PC-9 (cell line): ENCODE measurements at regions not wholly inside any gene's neighbourhood (a gene's known extent, or its start where the extent isn't known, plus 50 kb on each side); places are given as distances from the start of the nearest gene placed in this dataset.
"Not testable (repeated sequence)": the region's sequence is repeated elsewhere in the genome, so short reads cannot be mapped to it uniquely, and the experiment has no call there.

Experiments
- BruUV-seq: library from RNA; stranded (reverse); fragments of 400-500 nt; replicated peaks from 2 replicates; lab custom pipeline; 2021; lab: Mats Ljungman, UMichigan
- CTCF ChIA-PET: fragments of 300-600 bp; sonication (Branson Sonifier 250); formaldehyde crosslinking; loops from one replicate; lab custom pipeline; 2022; ENCODE audit warnings: antibody characterized with exemption; lab: Charles Lee
- POLR2A ChIA-PET: fragments of 300-600 bp; sonication (Branson Sonifier 250); formaldehyde crosslinking; loops from one replicate; lab custom pipeline; 2022; ENCODE audit warnings: antibody characterized with exemption; ENCODE audit not compliant: unreplicated experiment; lab: Charles Lee
- DNase-seq, 2 experiments: peaks; one replicate each; pipeline versions ENCODE4 v3.0.0 to v3.0.0-alpha.2; 2015 to 2022; ENCODE audit warnings: mixed read lengths in 1 of 2
- H2AFZ ChIP-seq: fragments of 200-600 bp; sonication (generic); 2 replicates; pipeline ENCODE4 v1.8.1; 2017; ENCODE audit warnings: antibody characterized with exemption
- H3F3A ChIP-seq: fragments of 200-600 bp; sonication (generic); 2 replicates; pipeline ENCODE4 v1.8.1; 2017; ENCODE audit warnings: antibody characterized with exemption, mild to moderate bottlenecking, low read depth; ENCODE audit not compliant: insufficient read depth
- H3K27ac ChIP-seq: fragments of 200-600 bp; sonication (generic); 2 replicates; pipeline ENCODE4 v1.6.1; 2016; ENCODE audit warnings: mixed run types
- H3K27me3 ChIP-seq: fragments of 200-600 bp; sonication (generic); 2 replicates; pipeline ENCODE4 v1.6.1; 2016; ENCODE audit warnings: low read depth, mixed run types; ENCODE audit not compliant: insufficient read depth
- H3K36me3 ChIP-seq: fragments of 200-600 bp; sonication (generic); 2 replicates; pipeline ENCODE4 v1.6.1; 2016; ENCODE audit warnings: low read depth, mixed run types
- H3K4me1 ChIP-seq: fragments of 200-600 bp; sonication (generic); replicated peaks from 2 replicates; pipeline ENCODE4 v1.6.1; 2016; ENCODE audit warnings: mixed run types; ENCODE audit not compliant: insufficient read depth
- H3K4me2 ChIP-seq: fragments of 200-600 bp; sonication (generic); 2 replicates; pipeline ENCODE4 v1.6.1; 2017; ENCODE audit warnings: mixed run types
- H3K4me3 ChIP-seq: fragments of 200-600 bp; sonication (generic); 2 replicates; pipeline ENCODE4 v1.6.1; 2016; ENCODE audit warnings: mixed run types
- H3K79me2 ChIP-seq: fragments of 200-600 bp; sonication (generic); 2 replicates; pipeline ENCODE4 v1.6.1; 2017; ENCODE audit warnings: low read depth, mixed run types
- H3K9me2 ChIP-seq: fragments of 200-600 bp; sonication (generic); 2 replicates; pipeline ENCODE4 v1.8.1; 2017; ENCODE audit warnings: mild to moderate bottlenecking; ENCODE audit not compliant: insufficient read depth
- H3K9me3 ChIP-seq: fragments of 200-600 bp; sonication (generic); 2 replicates; pipeline ENCODE4 v1.8.1; 2016; ENCODE audit warnings: low read depth; ENCODE audit not compliant: insufficient read depth
- H4K20me1 ChIP-seq: fragments of 200-600 bp; sonication (generic); 2 replicates; pipeline ENCODE4 v1.8.1; 2017; ENCODE audit not compliant: insufficient read depth
- EZH2 ChIP-seq: fragments of 200-600 bp; sonication (generic); IDR thresholded peaks from 2 replicates; pipeline ENCODE4 v1.8.0; 2017; ENCODE audit warnings: antibody characterized with exemption, low read depth
- intact Hi-C: fragments of 100-400 bp; cut with micrococcal nuclease; formaldehyde crosslinking; loops from one replicate; pipeline ENCODE4 v1.10.0; 2022; ENCODE audit not compliant: unreplicated experiment
- TF ChIP-seq, protein P1 (sequence below): fragments of 200-600 bp; sonication (generic); conservative IDR thresholded peaks from 2 replicates; pipeline ENCODE4 v1.6.1; 2017; ENCODE audit warnings: mixed run types, antibody characterized with exemption, mild to moderate bottlenecking, moderate library complexity

DNA sequence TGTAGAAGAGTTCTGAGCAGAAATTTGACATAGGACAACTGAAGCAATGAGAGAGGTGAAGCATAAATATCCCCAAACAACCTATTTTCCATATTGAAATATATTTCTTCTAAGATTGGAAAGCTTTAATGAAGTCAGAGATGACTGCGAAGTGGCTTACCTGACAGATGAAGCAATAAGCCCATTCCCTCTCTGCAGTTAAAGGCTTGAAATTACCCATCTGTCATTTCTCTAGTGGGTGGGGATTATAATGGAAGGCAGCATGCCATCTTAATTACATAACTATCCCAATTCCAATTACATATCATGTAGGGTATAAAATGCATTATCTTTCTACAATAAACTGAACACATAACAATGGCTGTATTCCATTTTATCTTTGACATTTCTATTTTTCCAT, 1070.5 kb downstream of the SI start:
- ChIA-PET CTCF (no interaction called here), POLR2A (no interaction called here)
- no peaks in the 10 kb centered on the region for H3K79me2 ChIP-seq
- intact Hi-C loops: no loop called here
- no peak for DNase-seq
- no peaks in the 10 kb centered on the region for H3K4me1 ChIP-seq
- H3K4me2 ChIP-seq: no peak overlapping the region
- no peak overlapping the region for H3K4me3 ChIP-seq
- no TSS peak for BruUV-seq
- H4K20me1 ChIP-seq: no peaks in the 10 kb centered on the region
- no peaks in the 10 kb centered on the region for H3K9me2 ChIP-seq
- H3K36me3 ChIP-seq: no peaks in the 10 kb centered on the region
- no peak overlapping the region for H2AFZ ChIP-seq
- H3K9me3 ChIP-seq: no peaks in the 10 kb centered on the region
- no peak for TF ChIP-seq EZH2
- TF ChIP-seq, protein P1, sequence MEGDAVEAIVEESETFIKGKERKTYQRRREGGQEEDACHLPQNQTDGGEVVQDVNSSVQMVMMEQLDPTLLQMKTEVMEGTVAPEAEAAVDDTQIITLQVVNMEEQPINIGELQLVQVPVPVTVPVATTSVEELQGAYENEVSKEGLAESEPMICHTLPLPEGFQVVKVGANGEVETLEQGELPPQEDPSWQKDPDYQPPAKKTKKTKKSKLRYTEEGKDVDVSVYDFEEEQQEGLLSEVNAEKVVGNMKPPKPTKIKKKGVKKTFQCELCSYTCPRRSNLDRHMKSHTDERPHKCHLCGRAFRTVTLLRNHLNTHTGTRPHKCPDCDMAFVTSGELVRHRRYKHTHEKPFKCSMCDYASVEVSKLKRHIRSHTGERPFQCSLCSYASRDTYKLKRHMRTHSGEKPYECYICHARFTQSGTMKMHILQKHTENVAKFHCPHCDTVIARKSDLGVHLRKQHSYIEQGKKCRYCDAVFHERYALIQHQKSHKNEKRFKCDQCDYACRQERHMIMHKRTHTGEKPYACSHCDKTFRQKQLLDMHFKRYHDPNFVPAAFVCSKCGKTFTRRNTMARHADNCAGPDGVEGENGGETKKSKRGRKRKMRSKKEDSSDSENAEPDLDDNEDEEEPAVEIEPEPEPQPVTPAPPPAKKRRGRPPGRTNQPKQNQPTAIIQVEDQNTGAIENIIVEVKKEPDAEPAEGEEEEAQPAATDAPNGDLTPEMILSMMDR: no peak
- no peaks in the 10 kb centered on the region for H3F3A ChIP-seq
- H3K27me3 ChIP-seq: no peaks in the 10 kb centered on the region
- H3K27ac ChIP-seq: no peak overlapping the region

DNA sequence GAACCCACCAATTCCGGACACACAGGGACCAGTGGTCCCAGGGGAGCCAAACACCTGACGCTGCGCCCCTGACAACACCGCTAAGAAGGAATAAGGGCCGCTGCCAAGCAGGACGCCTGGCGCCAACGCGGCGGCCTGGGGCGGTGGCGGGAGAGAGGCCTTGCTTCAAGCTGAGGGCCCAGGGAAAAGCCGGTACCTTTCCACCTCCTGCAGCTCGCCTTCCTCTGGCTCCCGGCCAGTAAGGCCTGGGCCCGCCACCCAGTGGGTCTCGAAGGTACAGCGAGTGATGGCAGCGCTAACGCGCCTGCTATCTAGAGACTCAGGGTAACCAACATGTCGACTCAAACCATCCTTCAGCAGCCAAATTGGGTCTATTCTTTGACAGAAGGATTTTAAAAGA, 1074.1 kb downstream of the SI start:
- Histone ChIP-seq H3K27me3 (no peaks in the 10 kb centered on the region), H3F3A (no peaks in the 10 kb centered on the region), H4K20me1 (no peaks in the 10 kb centered on the region), H3K4me1 (no peaks in the 10 kb centered on the region), H3K4me3 (no peak overlapping the region), H3K4me2 (no peak overlapping the region), H3K36me3 (no peaks in the 10 kb centered on the region), H3K79me2 (no peaks in the 10 kb centered on the region), H3K27ac (no peak overlapping the region), H2AFZ (no peak overlapping the region), H3K9me3 (no peaks in the 10 kb centered on the region), H3K9me2 (no peaks in the 10 kb centered on the region; the same call in 1 of the 2 replicates)
- no TSS peak for BruUV-seq
- CTCF ChIA-PET: no interaction called here
- DNase-seq: no peak
- intact Hi-C loops: no loop called here
- POLR2A ChIA-PET: no interaction called here
- TF ChIP-seq, protein P1: no peak
- TF ChIP-seq EZH2: no peak

DNA sequence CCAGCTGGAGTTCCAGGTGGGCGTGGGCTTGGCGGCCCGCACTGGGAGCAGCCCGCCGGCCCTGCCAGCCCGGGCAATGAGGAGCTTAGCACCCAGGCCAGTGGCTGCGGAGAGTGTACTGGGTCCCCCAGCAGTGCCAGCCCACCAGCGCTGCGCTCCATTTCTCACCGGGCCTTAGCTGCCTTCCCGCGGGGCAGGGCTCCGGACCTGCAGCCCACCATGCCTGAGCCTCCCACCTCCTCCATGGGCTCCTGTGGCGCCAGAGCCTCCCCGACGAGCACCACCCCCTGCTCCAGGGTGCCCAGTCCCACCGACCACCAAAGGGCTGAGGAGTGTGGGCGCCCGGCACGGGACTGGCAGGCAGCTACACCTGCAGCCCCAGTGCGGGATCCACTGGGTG, 1075.3 kb downstream of the SI start:
- CTCF ChIA-PET, H3K27ac ChIP-seq, BruUV-seq, H3F3A ChIP-seq, DNase-seq, H3K27me3 ChIP-seq, H3K36me3 ChIP-seq, H4K20me1 ChIP-seq, H3K4me1 ChIP-seq, POLR2A ChIA-PET, H3K4me2 ChIP-seq, H3K9me2 ChIP-seq, H3K4me3 ChIP-seq, H3K79me2 ChIP-seq, intact Hi-C loops, H2AFZ ChIP-seq, H3K9me3 ChIP-seq: not testable (repeated sequence)

DNA sequence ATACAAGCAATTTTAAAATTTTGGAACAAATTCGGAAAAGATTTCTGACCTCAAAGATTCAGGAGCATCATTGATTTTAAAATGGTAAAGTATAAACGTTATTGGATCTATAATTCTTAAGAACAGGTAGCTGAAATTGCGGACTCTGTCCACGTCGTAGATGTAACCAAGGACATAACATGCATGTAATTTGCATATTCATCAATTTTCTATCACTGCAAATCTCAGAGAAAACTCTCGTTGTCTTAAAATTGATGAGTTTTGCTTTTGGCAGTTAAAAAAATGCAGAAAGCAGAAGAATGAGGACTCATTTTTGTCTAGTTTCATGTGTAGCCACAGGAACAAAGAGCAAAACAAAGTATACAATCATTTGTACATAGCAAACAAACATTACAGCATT, 1094.4 kb downstream of the SI start:
- H3K36me3 ChIP-seq: no peaks in the 10 kb centered on the region
- H3K4me3 ChIP-seq: no peak overlapping the region
- no peaks in the 10 kb centered on the region for H3F3A ChIP-seq
- ChIA-PET POLR2A (interaction anchor here (0.5 kb wide), 1 partner anchor 12 kb away, joined by 11 read pairs; no protein-coding TSS in a partner anchor), CTCF (no interaction called here)
- no TSS peak for BruUV-seq
- TF ChIP-seq EZH2: no peak
- TF ChIP-seq, protein P1: no peak
- DNase-seq: no peak
- H4K20me1 ChIP-seq: no peaks in the 10 kb centered on the region
- no peak overlapping the region for H2AFZ ChIP-seq
- 0 out of 2 replicates have a peak, but pooled peaks cover 7% of the 10 kb centered on the region for H3K9me2 ChIP-seq
- H3K4me2 ChIP-seq: no peak overlapping the region
- no peaks in the 10 kb centered on the region; the same call in 1 of the 2 replicates for H3K9me3 ChIP-seq
- no peak overlapping the region for H3K27ac ChIP-seq
- intact Hi-C loops: no loop called here
- H3K27me3 ChIP-seq: no peaks in the 10 kb centered on the region
- no peaks in the 10 kb centered on the region for H3K4me1 ChIP-seq
- H3K79me2 ChIP-seq: no peaks in the 10 kb centered on the region
